PC-9 (cell line): ENCODE measurements at regions not wholly inside any gene's neighbourhood (a gene's known extent, or its start where the extent isn't known, plus 50 kb on each side); places are given as distances from the start of the nearest gene placed in this dataset.
"Not testable (repeated sequence)": the region's sequence is repeated elsewhere in the genome, so short reads cannot be mapped to it uniquely, and the experiment has no call there.

Source experiments
- EZH2 ChIP-seq: fragments of 200-600 bp; sonication (generic); IDR thresholded peaks from 2 replicates; pipeline ENCODE4 v1.8.0; 2017; ENCODE audit warnings: antibody characterized with exemption, low read depth
- TF ChIP-seq, protein P1 (sequence below): fragments of 200-600 bp; sonication (generic); conservative IDR thresholded peaks from 2 replicates; pipeline ENCODE4 v1.6.1; 2017; ENCODE audit warnings: mixed run types, antibody characterized with exemption, mild to moderate bottlenecking, moderate library complexity

DNA sequence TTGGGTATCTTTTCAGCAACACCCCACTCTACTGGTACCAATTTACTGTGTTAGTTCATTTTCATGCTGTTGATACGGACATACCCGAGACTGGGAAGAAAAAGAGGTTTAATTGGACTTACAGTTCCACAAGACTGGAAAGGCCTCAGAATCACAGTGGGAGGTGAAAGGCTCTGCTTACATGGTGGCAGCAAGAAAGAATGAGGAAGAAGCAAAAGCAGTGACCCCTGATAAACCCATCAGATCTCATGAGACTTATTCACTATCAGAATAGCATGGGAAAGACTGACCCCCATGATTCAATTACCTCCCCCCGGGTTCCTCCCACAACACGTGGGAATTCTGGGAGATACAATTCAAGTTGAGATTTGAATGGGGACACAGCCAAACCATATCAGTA, 473.1 kb downstream of the RNF144A start:
- TF ChIP-seq, protein P1, sequence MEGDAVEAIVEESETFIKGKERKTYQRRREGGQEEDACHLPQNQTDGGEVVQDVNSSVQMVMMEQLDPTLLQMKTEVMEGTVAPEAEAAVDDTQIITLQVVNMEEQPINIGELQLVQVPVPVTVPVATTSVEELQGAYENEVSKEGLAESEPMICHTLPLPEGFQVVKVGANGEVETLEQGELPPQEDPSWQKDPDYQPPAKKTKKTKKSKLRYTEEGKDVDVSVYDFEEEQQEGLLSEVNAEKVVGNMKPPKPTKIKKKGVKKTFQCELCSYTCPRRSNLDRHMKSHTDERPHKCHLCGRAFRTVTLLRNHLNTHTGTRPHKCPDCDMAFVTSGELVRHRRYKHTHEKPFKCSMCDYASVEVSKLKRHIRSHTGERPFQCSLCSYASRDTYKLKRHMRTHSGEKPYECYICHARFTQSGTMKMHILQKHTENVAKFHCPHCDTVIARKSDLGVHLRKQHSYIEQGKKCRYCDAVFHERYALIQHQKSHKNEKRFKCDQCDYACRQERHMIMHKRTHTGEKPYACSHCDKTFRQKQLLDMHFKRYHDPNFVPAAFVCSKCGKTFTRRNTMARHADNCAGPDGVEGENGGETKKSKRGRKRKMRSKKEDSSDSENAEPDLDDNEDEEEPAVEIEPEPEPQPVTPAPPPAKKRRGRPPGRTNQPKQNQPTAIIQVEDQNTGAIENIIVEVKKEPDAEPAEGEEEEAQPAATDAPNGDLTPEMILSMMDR: not testable (repeated sequence)
- TF ChIP-seq EZH2: not testable (repeated sequence)
